Common myeloid progenitor, CD34-positive (primary cell): ENCODE measurements at regions not wholly inside any gene's neighbourhood (a gene's known extent, or its start where the extent isn't known, plus 50 kb on each side); places are given as distances from the start of the nearest gene placed in this dataset.

Experiments used
- CTCF ChIA-PET: fragments of 350-600 bp; sonication (Branson Sonifier 250); formaldehyde crosslinking; loops from one replicate; lab custom pipeline; 2021; ENCODE audit warnings: antibody characterized with exemption; lab: Charles Lee
- POLR2A ChIA-PET: fragments of 350-600 bp; sonication (Branson Sonifier 250); formaldehyde crosslinking; loops from one replicate; lab custom pipeline; 2021; ENCODE audit warnings: antibody characterized with exemption; lab: Charles Lee
- DNase-seq, 3 donors: peaks; one replicate each; pipeline versions ENCODE4 v3.0.0 to v3.0.0-alpha.2; 2013
- H3K27ac ChIP-seq, 2 experiments: 1 replicate in 1 of 2; 2 replicates in 1 of 2; pipeline ENCODE4 v1.7.0; 2013; ENCODE audit warnings: inconsistent platforms in 2 of 2, low read length in 2 of 2, mild to moderate bottlenecking in 2 of 2, low read depth in 1 of 2, moderate library complexity in 1 of 2; ENCODE audit not compliant: severe bottlenecking in 2 of 2, insufficient read depth in 1 of 2, poor library complexity in 1 of 2
- H3K27me3 ChIP-seq, 5 experiments: replicated peaks in 2 of 5; 1 replicate in 3 of 5; 2 replicates in 2 of 5; pipeline versions ENCODE4 v1.6.1 to v1.7.0; 2013; ENCODE audit warnings: low read length in 4 of 5, mild to moderate bottlenecking in 2 of 5, moderate library complexity in 2 of 5, inconsistent platforms in 1 of 5; ENCODE audit not compliant: insufficient read depth in 5 of 5, control insufficient read depth in 4 of 5
- H3K36me3 ChIP-seq, 4 experiments: 1 replicate in 2 of 4; 2 replicates in 2 of 4; pipeline versions ENCODE4 v1.6.1 to v1.7.0; 2013; ENCODE audit warnings: low read length in 3 of 4, control low read depth in 1 of 4, mild to moderate bottlenecking in 1 of 4; ENCODE audit not compliant: control insufficient read depth in 4 of 4, insufficient read depth in 4 of 4
- H3K4me1 ChIP-seq, 4 experiments: 1 replicate in 3 of 4; 2 replicates in 1 of 4; pipeline versions ENCODE4 v1.6.1 to v1.7.1; 2013; ENCODE audit warnings: low read length in 3 of 4, mild to moderate bottlenecking in 3 of 4, control low read depth in 1 of 4, inconsistent platforms in 1 of 4, moderate library complexity in 1 of 4; ENCODE audit not compliant: control insufficient read depth in 4 of 4, insufficient read depth in 4 of 4; ENCODE audit errors: control extremely low read depth in 1 of 4
- H3K4me3 ChIP-seq, 7 experiments: 1 replicate in 4 of 7; 2 replicates in 3 of 7; pipeline versions ENCODE4 v1.5.1 to v1.7.0; 2013; ENCODE audit warnings: mild to moderate bottlenecking in 7 of 7, low read length in 6 of 7, moderate library complexity in 6 of 7, inconsistent platforms in 2 of 7, low read depth in 2 of 7, control low read depth in 1 of 7; ENCODE audit not compliant: insufficient read depth in 4 of 7, control insufficient read depth in 1 of 7; ENCODE audit errors: extremely low read depth in 1 of 7
- H3K9me3 ChIP-seq, 5 experiments: 1 replicate in 4 of 5; 2 replicates in 1 of 5; pipeline versions ENCODE4 v1.6.1 to v1.7.1; 2013; ENCODE audit warnings: low read length in 4 of 5, mild to moderate bottlenecking in 2 of 5, inconsistent platforms in 1 of 5, low read depth in 1 of 5, moderate library complexity in 1 of 5; ENCODE audit not compliant: control insufficient read depth in 4 of 5, insufficient read depth in 2 of 5; ENCODE audit errors: control extremely low read depth in 1 of 5
- WGBS: methylation state at CpG from one replicate; pipeline ENCODE4 v1.1.5; 2013; ENCODE audit not compliant: insufficient coverage; 5-methylcytosine and 5-hydroxymethylcytosine counted together

DNA sequence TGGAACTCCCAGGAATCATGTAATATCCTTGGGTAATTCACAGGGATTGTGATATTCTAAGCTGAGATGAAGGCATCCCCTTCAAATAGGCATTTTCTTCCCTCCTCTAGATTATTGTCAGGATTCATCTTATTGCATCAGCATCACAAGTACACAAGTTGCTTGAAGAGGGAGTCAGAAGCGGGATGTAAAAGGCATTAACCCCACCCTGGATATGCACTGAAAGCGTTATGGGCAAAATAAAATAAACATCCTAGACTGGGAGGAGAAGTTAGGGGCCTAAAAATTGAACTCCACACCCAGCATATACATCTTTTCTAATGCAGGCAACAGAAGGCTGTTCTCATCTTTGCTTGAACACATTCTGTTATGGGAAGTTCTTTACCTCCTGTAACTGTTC, 381.2 kb downstream of the SETD4 start:
- DNase-seq, result no peak
- Histone ChIP-seq H3K27ac (no peak overlapping the region), H3K4me1 (no peaks in the 10 kb centered on the region), H3K36me3 (no peaks in the 10 kb centered on the region), H3K9me3 (no peaks in the 10 kb centered on the region), H3K27me3 (peaks cover 0 to 2% (median 0%) of the 10 kb centered on the region in 5 experiments), H3K4me3 (no peak overlapping the region)
- POLR2A ChIA-PET, result no interaction called here
- 100% methylated on average over 2 of the region's 2 CpGs for WGBS
- CTCF ChIA-PET, result no interaction called here

DNA sequence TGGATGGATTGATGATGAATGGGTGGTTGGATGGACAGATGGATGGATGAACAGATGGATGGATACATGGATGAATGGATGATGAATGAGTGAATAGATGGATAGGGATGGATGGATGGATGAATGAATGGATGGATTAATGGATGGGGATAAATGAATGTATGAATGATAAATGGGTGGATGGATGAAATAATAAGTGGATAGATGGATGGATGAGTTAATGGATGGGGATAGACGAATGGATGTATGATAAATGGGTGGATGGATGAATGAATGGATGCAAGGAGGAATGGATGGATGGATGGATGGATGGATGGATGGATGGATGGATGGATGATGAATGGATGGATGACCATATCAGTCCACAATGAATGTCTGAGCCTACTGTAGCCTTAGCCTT, 381.9 kb downstream of the SETD4 start:
- DNase-seq, result no peak
- Histone ChIP-seq H3K36me3 (no peaks in the 10 kb centered on the region), H3K9me3 (no peaks in the 10 kb centered on the region), H3K27ac (no peak overlapping the region), H3K4me1 (no peaks in the 10 kb centered on the region), H3K27me3 (peaks cover 0 to 2% (median 0%) of the 10 kb centered on the region in 5 experiments), H3K4me3 (no peak overlapping the region)
- 100% methylated on average over 1 of the region's 1 CpG for WGBS
- ChIA-PET POLR2A (no interaction called here), CTCF (no interaction called here)

DNA sequence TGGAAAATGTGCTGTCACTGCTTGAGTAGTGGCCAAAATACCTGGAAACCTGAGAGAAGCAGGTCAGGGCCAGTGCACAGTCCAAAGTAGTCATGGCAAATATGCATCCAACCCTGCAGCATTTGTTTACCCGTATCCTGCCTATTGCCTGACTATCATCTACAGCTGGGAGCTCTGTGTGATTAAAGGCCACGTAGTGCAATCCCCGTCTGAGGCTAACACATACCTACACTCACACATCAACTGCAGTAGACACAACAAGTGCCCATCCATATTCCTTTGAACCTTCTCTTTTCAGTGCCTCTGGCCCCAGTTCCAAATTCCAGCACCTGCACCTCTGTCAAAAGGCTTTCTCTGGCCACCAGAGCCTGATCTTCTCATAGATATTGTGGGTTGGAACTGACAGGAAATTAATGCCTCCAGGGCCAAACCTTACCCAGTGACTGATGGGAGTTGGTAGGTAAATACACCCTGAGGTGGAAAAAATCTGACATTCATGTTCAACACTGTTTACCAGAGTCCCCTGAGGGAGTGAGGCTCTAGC, 383.0 kb downstream of the SETD4 start:
- POLR2A ChIA-PET, result no interaction called here
- Histone ChIP-seq H3K27ac (no peak overlapping the region), H3K27me3 (peaks cover 0 to 2% (median 0%) of the 10 kb centered on the region in 5 experiments), H3K4me1 (no peaks in the 10 kb centered on the region), H3K4me3 (no peak overlapping the region), H3K36me3 (no peaks in the 10 kb centered on the region), H3K9me3 (no peaks in the 10 kb centered on the region)
- DNase-seq, result no peak
- CTCF ChIA-PET, result interaction anchor here (0.8 kb wide), 1 partner anchor 19 kb away, joined by 3 read pairs; no protein-coding TSS in a partner anchor
- 100% methylated on average over 2 of the region's 3 CpGs for WGBS

DNA sequence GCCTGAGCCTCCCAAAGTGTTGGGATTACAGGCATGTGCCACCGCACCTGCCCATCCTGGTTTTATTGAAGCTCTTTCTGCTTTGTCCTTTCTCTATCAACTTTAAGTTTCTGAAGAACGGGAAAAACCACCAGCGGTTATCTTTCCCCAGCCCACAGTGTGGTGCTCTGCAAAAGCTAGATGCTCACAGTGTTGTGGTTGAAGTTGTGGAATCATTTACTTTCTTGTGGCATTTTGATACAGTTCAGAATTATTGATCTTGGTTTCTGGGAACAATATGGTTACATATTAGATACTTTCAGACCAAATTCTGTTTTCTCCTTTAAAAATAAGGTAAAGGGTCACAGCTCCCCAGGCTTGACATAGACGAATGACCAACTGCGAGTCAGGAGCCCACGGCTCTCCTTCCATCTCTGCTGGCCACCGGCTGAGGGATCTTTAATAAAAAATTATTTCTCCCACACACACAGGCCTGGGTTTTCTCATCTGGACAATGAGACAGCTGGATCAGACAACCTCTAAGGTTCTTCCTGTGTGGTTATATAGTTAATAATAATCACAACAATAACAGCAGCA, 385.3 kb downstream of the SETD4 start:
- Histone ChIP-seq H3K4me3 (no peak overlapping the region), H3K27ac (no peak overlapping the region), H3K27me3 (no peaks in the 10 kb centered on the region), H3K4me1 (no peaks in the 10 kb centered on the region), H3K9me3 (no peaks in the 10 kb centered on the region), H3K36me3 (no peaks in the 10 kb centered on the region)
- ChIA-PET CTCF (no interaction called here), POLR2A (no interaction called here)
- WGBS, result 100% methylated on average over 1 of the region's 7 CpGs
- DNase-seq, result no peak

DNA sequence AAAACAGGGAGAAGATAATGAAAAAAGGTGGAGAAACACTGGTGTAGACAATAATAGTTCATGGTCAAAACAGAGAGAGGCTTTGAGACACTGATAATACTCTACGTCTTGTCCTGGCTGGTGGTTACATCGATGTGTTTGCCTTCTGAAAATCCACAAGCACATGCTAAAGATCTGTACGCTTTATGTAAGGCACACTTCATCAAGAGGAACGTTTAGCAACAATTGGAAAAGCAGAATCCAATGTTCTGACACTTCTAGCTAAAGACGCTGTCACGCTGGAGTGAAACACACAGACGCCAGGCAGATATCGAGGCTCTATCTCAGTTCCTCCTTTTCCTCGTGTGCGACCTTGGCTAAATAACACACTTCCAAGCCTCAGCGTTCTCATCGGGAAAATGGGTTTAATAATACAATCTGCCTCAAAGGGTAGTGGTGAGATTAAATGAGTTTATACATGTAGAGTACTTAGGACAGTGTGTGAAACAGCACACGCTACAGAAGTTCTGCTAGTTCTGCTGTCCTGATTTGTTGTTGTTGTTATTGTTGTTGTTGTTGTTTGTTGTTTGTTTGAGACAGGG, 386.1 kb downstream of the SETD4 start:
- no peak overlapping the region for H3K27ac ChIP-seq
- WGBS, result 94% methylated on average over 13 of the region's 13 CpGs
- H3K4me3 ChIP-seq, result no peak overlapping the region
- ChIA-PET CTCF (no interaction called here), POLR2A (no interaction called here)
- DNase-seq, result no peak
- H3K4me1 ChIP-seq, result no peaks in the 10 kb centered on the region
- no peaks in the 10 kb centered on the region for H3K36me3 ChIP-seq
- H3K27me3 ChIP-seq, result no peaks in the 10 kb centered on the region
- no peaks in the 10 kb centered on the region for H3K9me3 ChIP-seq

DNA sequence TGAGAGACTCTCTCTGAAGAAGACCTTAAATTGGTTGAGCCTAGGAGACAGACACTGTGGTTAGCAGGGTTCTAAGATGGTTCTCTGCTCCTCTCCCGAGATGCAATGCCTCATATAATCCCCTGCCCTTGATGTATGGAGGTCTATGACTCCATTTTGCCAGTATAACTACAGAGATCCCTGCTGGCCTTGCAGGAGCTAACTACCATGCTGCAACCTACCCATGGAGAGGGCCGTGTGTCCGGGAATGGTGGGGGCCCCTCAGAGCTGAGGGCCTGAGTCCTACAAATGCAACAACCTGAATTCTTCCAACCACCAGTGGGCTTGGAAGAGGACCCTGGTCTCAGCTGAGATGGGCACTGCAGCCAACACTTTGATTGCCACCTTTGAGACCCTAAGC, 388.0 kb downstream of the SETD4 start:
- ChIA-PET CTCF (no interaction called here), POLR2A (no interaction called here)
- Histone ChIP-seq H3K4me3 (no peak overlapping the region), H3K36me3 (no peaks in the 10 kb centered on the region), H3K4me1 (no peaks in the 10 kb centered on the region), H3K9me3 (no peaks in the 10 kb centered on the region), H3K27me3 (no peaks in the 10 kb centered on the region), H3K27ac (no peak overlapping the region)
- WGBS, result 100% methylated on average over 3 of the region's 3 CpGs
- no peak for DNase-seq

DNA sequence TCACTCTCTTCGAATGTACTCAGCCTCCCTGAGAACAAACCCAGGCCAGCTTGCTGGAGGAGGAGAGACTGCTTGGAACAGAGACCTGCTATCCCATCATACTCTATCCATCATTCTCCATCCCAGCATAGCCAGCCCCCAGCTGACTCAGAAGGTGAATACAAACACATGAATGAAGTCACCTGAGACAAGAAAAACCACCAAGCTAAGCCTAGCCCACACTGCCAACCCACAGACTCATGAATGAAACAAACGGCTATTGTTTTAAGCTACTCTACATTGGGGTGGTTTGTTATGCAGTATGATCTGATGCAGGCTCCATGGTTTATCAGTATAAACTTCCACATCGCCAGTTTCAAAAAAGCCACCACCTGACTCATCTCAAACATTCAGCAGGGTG, 395.6 kb downstream of the SETD4 start:
- Histone ChIP-seq H3K36me3 (no peaks in the 10 kb centered on the region), H3K4me1 (no peaks in the 10 kb centered on the region), H3K9me3 (no peaks in the 10 kb centered on the region), H3K4me3 (no peak overlapping the region), H3K27me3 (peaks cover 0 to 3% (median 0%) of the 10 kb centered on the region in 5 experiments), H3K27ac (no peak overlapping the region)
- 86% methylated on average over 1 of the region's 3 CpGs for WGBS
- POLR2A ChIA-PET, result no interaction called here
- CTCF ChIA-PET, result no interaction called here
- no peak for DNase-seq
